ENCODE measurements at regions not wholly inside any gene's neighbourhood (a gene's known extent, or its start where the extent isn't known, plus 50 kb on each side); places are given as distances from the start of the nearest gene placed in this dataset.

DNA sequence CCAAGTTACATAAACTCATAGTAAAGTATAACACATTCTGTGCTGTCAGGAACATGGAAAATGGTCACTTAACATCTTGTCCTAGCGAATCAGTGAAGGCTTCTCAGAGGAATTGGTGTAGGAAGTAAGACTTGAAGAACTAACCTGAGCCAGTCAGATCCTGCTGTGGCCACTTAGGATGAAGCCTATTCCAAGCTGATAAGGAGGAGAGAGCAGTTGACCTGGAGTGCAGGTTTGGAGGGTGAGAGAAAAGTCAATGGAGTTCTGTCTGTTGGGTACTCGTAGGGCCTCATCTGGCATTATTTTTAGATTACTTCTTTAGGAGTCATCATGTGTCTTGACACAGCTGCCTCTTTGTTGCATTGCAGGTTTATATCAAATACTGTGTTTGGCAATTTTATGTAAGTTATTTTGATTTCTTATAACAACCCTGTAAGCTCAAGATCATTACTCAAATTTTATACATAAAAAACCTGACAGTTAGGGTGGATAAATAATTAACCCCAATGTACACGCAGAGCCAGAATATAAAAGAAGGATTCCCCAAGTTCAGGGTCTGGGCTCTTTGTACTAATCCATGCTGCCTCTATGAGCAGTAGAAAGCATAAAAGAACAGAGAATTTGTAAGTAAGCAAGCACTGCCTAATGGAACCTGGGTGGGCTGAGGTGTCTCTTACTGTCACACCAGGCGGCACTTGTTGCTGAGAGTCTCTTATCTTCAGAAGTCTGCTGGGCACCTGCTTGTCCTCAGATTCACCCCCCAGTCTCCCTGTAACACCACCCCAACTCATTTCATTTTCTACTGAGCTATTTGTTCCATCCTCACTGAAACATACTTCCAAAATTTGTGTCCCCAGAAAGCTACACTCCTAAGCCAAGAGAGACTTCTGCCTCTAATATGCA lies 252.1 kb upstream of the NT5C1B start:
- no peaks in the 10 kb centered on the region for H3K4me1 Mint-ChIP-seq
- H3K4me3 Mint-ChIP-seq: no peak overlapping the region
- POLR2A ChIA-PET: no interaction called here
- H3K9me3 Mint-ChIP-seq: no peaks in the 10 kb centered on the region
- CTCF ChIA-PET: no interaction called here
- no peaks in the 10 kb centered on the region for H3K27me3 Mint-ChIP-seq
- DNase-seq: no peak
- no peaks in the 10 kb centered on the region for H3K36me3 Mint-ChIP-seq (ENCODE audit: low read depth)
- H3K27ac Mint-ChIP-seq: no peak overlapping the region

DNA sequence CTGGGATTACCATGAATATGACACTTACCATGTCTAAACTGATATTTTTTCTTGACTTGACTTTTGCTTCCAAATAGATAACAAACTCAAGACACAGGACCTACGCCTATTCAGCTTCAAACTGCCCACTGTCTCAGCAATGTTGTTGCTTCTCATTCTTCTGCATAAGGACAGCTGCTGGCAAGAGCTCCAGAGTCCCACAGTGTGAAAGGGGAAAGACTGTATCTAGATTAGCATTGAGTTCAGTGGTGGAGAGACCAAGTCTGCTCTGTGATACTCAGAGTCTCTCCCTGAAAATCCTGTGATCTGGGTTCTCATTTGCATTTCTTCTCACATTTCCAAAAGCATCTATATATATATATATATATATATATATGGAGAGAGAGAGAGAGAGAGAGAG lies 247.9 kb upstream of the NT5C1B start:
- DNase-seq: no peak
- Mint-ChIP-seq H3K36me3 (ENCODE audit: low read depth) (no peaks in the 10 kb centered on the region), H3K27ac (no peak overlapping the region), H3K9me3 (no peaks in the 10 kb centered on the region), H3K27me3 (no peaks in the 10 kb centered on the region), H3K4me3 (no peak overlapping the region), H3K4me1 (no peaks in the 10 kb centered on the region)
- POLR2A ChIA-PET: no interaction called here
- CTCF ChIA-PET: no interaction called here

- POLR2A ChIA-PET: no interaction called here
- H3K9me3 Mint-ChIP-seq: no peaks in the 10 kb centered on the region
- DNase-seq: no peak
- H3K4me3 Mint-ChIP-seq: no peak overlapping the region
- H3K36me3 Mint-ChIP-seq (ENCODE audit: low read depth): no peaks in the 10 kb centered on the region
- H3K27ac Mint-ChIP-seq: no peak overlapping the region
- H3K4me1 Mint-ChIP-seq: no peaks in the 10 kb centered on the region
- CTCF ChIA-PET: no interaction called here
- no peaks in the 10 kb centered on the region for H3K27me3 Mint-ChIP-seq
Observed at GRCh38 chr2:18836436-18836835, 247.1 kb upstream of the NT5C1B start.

DNA sequence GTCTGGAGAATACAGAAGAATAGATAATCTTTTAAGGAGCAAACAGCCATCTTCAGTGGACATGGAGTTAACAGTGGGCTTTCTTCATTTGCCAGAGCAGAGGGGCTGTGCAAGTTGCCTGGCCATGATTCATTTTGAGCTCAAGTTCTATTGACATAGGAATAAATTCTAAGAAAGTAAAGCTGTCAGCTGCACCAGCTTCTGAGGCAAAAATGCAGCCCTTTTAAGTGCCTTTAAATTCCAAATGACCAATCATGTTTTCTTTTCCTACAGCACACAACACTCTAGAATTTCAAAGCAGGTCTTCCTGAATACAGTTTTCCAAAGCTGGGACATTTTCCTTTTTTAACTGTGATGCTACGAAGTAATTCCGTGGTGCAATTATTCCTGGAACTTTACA lies 246.4 kb upstream of the NT5C1B start:
- ChIA-PET POLR2A (no interaction called here), CTCF (no interaction called here)
- H3K4me1 Mint-ChIP-seq: no peaks in the 10 kb centered on the region
- no peaks in the 10 kb centered on the region for H3K36me3 Mint-ChIP-seq (ENCODE audit: low read depth)
- no peak overlapping the region for H3K4me3 Mint-ChIP-seq
- H3K27ac Mint-ChIP-seq: no peak overlapping the region
- DNase-seq: no peak
- no peaks in the 10 kb centered on the region for H3K9me3 Mint-ChIP-seq
- no peaks in the 10 kb centered on the region for H3K27me3 Mint-ChIP-seq

DNA sequence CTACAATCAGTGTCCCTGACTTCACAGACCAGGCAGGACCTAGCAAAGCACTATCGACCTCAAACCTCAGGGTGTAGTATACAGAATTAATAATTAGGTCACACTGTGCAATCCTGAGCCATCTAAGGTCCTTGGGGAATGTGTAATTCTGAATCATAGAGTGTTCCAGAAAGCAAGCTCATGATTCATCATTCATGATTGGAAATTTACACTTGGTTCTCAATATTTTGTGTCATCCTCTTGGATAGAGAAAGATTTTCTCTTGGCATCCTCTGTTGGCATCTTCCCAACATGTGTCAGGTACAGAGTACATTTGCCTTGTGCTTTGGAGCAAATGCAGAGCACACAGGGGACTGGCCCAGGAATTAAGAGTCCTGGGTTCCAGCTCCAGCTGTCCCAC lies 245.0 kb upstream of the NT5C1B start:
- ChIA-PET CTCF (no interaction called here), POLR2A (no interaction called here)
- no peak for DNase-seq
- Mint-ChIP-seq H3K27me3 (no peaks in the 10 kb centered on the region), H3K9me3 (no peaks in the 10 kb centered on the region), H3K4me1 (no peaks in the 10 kb centered on the region), H3K36me3 (ENCODE audit: low read depth) (no peaks in the 10 kb centered on the region), H3K4me3 (no peak overlapping the region), H3K27ac (no peak overlapping the region)

DNA sequence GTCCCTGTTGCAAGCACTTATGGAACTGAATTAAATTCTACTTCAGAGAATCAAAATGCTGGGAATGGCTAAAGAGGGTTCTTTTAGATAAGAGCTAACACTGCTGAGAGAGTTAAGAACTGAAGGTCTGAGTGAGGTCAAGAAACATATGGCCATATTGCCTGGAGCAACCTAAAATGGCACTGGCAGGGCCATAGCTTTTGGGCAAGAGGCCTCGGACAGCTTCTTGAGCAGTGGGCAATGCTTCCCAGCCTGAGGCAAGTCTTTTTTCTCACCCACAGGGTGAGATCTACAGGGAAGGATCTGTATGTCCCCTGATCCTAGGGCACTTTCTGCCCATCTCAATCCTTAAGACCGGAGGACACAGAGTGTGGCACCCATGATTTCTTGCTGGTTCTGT lies 244.6 kb upstream of the NT5C1B start:
- CTCF ChIA-PET: interaction anchor here (0.6 kb wide), 1 partner anchor 764 kb away, joined by 4 read pairs; no protein-coding TSS in a partner anchor

GRCh38 chr2:18831916-18832510 lies 242.6 kb upstream of the NT5C1B start:
- Mint-ChIP-seq H3K9me3 (no peaks in the 10 kb centered on the region), H3K4me1 (no peaks in the 10 kb centered on the region), H3K27me3 (no peaks in the 10 kb centered on the region), H3K4me3 (no peak overlapping the region), H3K27ac (no peak overlapping the region), H3K36me3 (ENCODE audit: low read depth) (no peaks in the 10 kb centered on the region)
- ChIA-PET POLR2A (no interaction called here), CTCF (no interaction called here)
- DNase-seq: no peak

More for the DNA sequence above, 244.6 kb upstream of the NT5C1B start:
- H3K27ac Mint-ChIP-seq: no peak overlapping the region
- no peaks in the 10 kb centered on the region for H3K9me3 Mint-ChIP-seq
- no peaks in the 10 kb centered on the region for H3K27me3 Mint-ChIP-seq
- no peaks in the 10 kb centered on the region for H3K4me1 Mint-ChIP-seq
- H3K36me3 Mint-ChIP-seq (ENCODE audit: low read depth): no peaks in the 10 kb centered on the region
- H3K4me3 Mint-ChIP-seq: no peak overlapping the region
- POLR2A ChIA-PET: no interaction called here
- no peak for DNase-seq

GRCh38 chr2:18830962-18831361 lies 241.6 kb upstream of the NT5C1B start:
- Mint-ChIP-seq H3K27me3 (no peaks in the 10 kb centered on the region), H3K4me1 (no peaks in the 10 kb centered on the region), H3K9me3 (no peaks in the 10 kb centered on the region), H3K27ac (no peak overlapping the region), H3K36me3 (ENCODE audit: low read depth) (no peaks in the 10 kb centered on the region), H3K4me3 (no peak overlapping the region)
- POLR2A ChIA-PET: no interaction called here
- CTCF ChIA-PET: interaction anchor here (0.6 kb wide), 1 partner anchor 35 kb away, joined by 3 read pairs; no protein-coding TSS in a partner anchor
- DNase-seq: no peak

GRCh38 chr2:18829976-18830375 lies 240.6 kb upstream of the NT5C1B start:
- DNase-seq: no peak
- no peak overlapping the region for H3K27ac Mint-ChIP-seq
- H3K36me3 Mint-ChIP-seq (ENCODE audit: low read depth): no peaks in the 10 kb centered on the region
- H3K4me1 Mint-ChIP-seq: no peaks in the 10 kb centered on the region
- POLR2A ChIA-PET: no interaction called here
- H3K27me3 Mint-ChIP-seq: no peaks in the 10 kb centered on the region
- no peaks in the 10 kb centered on the region for H3K9me3 Mint-ChIP-seq
- no peak overlapping the region for H3K4me3 Mint-ChIP-seq
- CTCF ChIA-PET: no interaction called here

GRCh38 chr2:18829251-18829902 lies 240.0 kb upstream of the NT5C1B start:
- Mint-ChIP-seq H3K27me3 (no peaks in the 10 kb centered on the region), H3K4me3 (no peak overlapping the region), H3K36me3 (ENCODE audit: low read depth) (no peaks in the 10 kb centered on the region), H3K27ac (no peak overlapping the region), H3K4me1 (no peaks in the 10 kb centered on the region), H3K9me3 (no peaks in the 10 kb centered on the region)
- ChIA-PET CTCF (no interaction called here), POLR2A (no interaction called here)
- no peak for DNase-seq

DNA sequence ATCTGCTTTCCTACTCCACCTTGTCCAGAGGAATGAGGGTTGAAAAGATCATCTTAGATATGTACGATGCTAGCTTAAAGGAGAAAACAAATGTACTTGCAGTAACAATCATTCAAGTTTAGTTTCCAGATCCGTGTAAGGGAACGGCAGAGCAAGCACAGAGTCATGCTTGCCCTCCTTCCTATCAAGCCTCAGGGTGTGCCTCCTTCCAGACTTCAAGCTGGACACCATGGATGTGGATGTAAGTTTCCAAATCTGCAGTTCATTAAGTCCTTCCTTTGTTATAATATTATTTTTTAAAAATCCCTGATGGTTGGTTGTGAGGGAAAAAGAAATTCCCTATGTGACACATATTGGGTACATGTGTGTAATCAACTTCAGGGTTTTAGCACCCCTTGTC lies 238.9 kb upstream of the NT5C1B start:
- ChIA-PET POLR2A (no interaction called here), CTCF (no interaction called here)
- no peaks in the 10 kb centered on the region for H3K4me1 Mint-ChIP-seq

DNA sequence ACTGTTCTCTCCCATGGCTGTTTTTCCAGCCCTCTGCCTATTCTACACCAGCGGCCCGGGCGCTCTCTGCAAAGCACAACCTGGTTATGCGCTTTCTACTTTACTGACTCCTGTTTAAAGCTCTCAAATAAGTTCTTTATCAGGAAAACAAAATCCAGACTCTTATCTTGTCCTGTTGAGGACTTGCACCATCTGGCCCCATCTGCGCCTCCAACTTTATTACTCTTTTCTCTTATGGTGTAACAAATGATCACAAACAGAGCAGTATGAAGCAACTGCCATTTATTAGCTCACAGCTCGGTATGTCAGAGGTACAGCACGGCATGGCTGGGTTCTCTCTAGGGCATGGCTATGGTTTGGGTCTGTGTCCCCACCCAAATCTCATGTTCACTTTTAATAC lies 236.5 kb upstream of the NT5C1B start:
- no peaks in the 10 kb centered on the region for H3K4me1 Mint-ChIP-seq
- H3K36me3 Mint-ChIP-seq (ENCODE audit: low read depth): no peaks in the 10 kb centered on the region
- no peak for DNase-seq
- no peaks in the 10 kb centered on the region for H3K27me3 Mint-ChIP-seq
- H3K4me3 Mint-ChIP-seq: no peak overlapping the region
- POLR2A ChIA-PET: no interaction called here
- no peaks in the 10 kb centered on the region for H3K9me3 Mint-ChIP-seq
- CTCF ChIA-PET: no interaction called here
- no peak overlapping the region for H3K27ac Mint-ChIP-seq

More for the DNA sequence above, 238.9 kb upstream of the NT5C1B start:
- Mint-ChIP-seq H3K27ac (no peak overlapping the region), H3K4me3 (no peak overlapping the region), H3K9me3 (no peaks in the 10 kb centered on the region), H3K27me3 (no peaks in the 10 kb centered on the region), H3K36me3 (ENCODE audit: low read depth) (no peaks in the 10 kb centered on the region)
- DNase-seq: no peak

DNA sequence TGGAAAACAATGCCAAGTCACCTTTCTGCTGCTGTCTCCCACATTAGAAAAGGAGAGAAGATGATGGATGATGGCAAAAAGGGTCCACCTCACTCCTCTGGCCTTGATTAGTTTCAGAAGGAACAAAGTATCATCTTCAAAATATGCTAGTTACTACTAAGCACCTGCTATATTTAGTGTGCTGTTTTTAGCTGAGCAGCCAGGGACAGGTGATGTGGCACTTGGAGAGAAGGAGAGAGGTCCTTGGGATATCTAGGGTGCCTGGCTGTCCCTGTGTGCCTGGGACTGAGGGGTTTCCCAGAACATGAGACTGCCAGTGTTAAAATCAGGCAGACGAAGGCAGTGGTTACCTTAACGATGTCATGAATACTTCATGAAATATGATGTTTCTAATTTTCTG lies 235.5 kb upstream of the NT5C1B start:
- Mint-ChIP-seq H3K9me3 (no peaks in the 10 kb centered on the region), H3K4me1 (no peaks in the 10 kb centered on the region), H3K4me3 (no peak overlapping the region), H3K27me3 (no peaks in the 10 kb centered on the region), H3K36me3 (ENCODE audit: low read depth) (no peaks in the 10 kb centered on the region), H3K27ac (no peak overlapping the region)
- CTCF ChIA-PET: no interaction called here
- no peak for DNase-seq
- POLR2A ChIA-PET: no interaction called here
